ENCODE measurements at regions not wholly inside any gene's neighbourhood (a gene's known extent, or its start where the extent isn't known, plus 50 kb on each side); places are given as distances from the start of the nearest gene placed in this dataset.

- no peak overlapping the region for H2AFZ ChIP-seq
- no peak overlapping the region for H3K4me2 ChIP-seq
- no peak overlapping the region for H3K27ac ChIP-seq
- no peaks in the 10 kb centered on the region for H3K9me2 ChIP-seq (replicated peaks; ENCODE audit: insufficient read depth)
- no peak for DNase-seq (ENCODE audit: low spot score)
- H3K4me3 ChIP-seq, result no peak overlapping the region
- H3K4me1 ChIP-seq (ENCODE audit: insufficient read depth), result no peaks in the 10 kb centered on the region
- H3K36me3 ChIP-seq (replicated peaks; ENCODE audit: insufficient read depth, low read depth), result no peaks in the 10 kb centered on the region
- WGBS (ENCODE audit: low lambda C conversion rate, missing lambda C conversion rate), result 78% methylated on average over 5 of the region's 5 CpGs
- H4K20me1 ChIP-seq (ENCODE audit: insufficient read depth, poor library complexity, severe bottlenecking), result no peaks in the 10 kb centered on the region
- H3K9me3 ChIP-seq (ENCODE audit: low read depth), result no peaks in the 10 kb centered on the region
- H3K27me3 ChIP-seq, result no peaks in the 10 kb centered on the region
- H3K79me2 ChIP-seq, result no peaks in the 10 kb centered on the region
- TF ChIP-seq EZH2 (IDR thresholded peaks at IDR 0.05; ENCODE audit: borderline replicate concordance), result no peak
- TF ChIP-seq CTCF (IDR thresholded peaks at IDR 0.05; ENCODE audit: poor library complexity), result no peak
- no peak for TF ChIP-seq EZH2phosphoT487 (IDR thresholded peaks at IDR 0.05; ENCODE audit: low read depth, severe bottlenecking, unreplicated experiment)
Measured at GRCh38 chr2:48207201-48207641, 107.3 kb upstream of the FOXN2 start.

GRCh38 chr2:48207851-48208250, 106.6 kb upstream of the FOXN2 start:
- H3K27ac ChIP-seq, result no peak overlapping the region
- H3K4me2 ChIP-seq, result no peak overlapping the region
- no peaks in the 10 kb centered on the region for H3K36me3 ChIP-seq (replicated peaks; ENCODE audit: insufficient read depth, low read depth)

GRCh38 chr2:48209214-48209885, 105.1 kb upstream of the FOXN2 start:
- no peak for DNase-seq (ENCODE audit: low spot score)
- no peak for TF ChIP-seq CTCF (IDR thresholded peaks at IDR 0.05; ENCODE audit: poor library complexity)
- no peak for TF ChIP-seq EZH2 (IDR thresholded peaks at IDR 0.05; ENCODE audit: borderline replicate concordance)
- no peak for TF ChIP-seq EZH2phosphoT487 (IDR thresholded peaks at IDR 0.05; ENCODE audit: low read depth, severe bottlenecking, unreplicated experiment)
- no peaks in the 10 kb centered on the region for H4K20me1 ChIP-seq (ENCODE audit: insufficient read depth, poor library complexity, severe bottlenecking)
- H3K4me2 ChIP-seq, result no peak overlapping the region
- H3K9me3 ChIP-seq (ENCODE audit: low read depth), result no peaks in the 10 kb centered on the region
- H2AFZ ChIP-seq, result no peak overlapping the region
- H3K9me2 ChIP-seq (replicated peaks; ENCODE audit: insufficient read depth), result no peaks in the 10 kb centered on the region
- H3K36me3 ChIP-seq (replicated peaks; ENCODE audit: insufficient read depth, low read depth), result no peaks in the 10 kb centered on the region
- H3K27ac ChIP-seq, result no peak overlapping the region
- H3K79me2 ChIP-seq, result no peaks in the 10 kb centered on the region
- no peaks in the 10 kb centered on the region for H3K27me3 ChIP-seq
- H3K4me3 ChIP-seq, result no peak overlapping the region
- H3K4me1 ChIP-seq (ENCODE audit: insufficient read depth), result no peaks in the 10 kb centered on the region

More at GRCh38 chr2:48207851-48208250, 106.6 kb upstream of the FOXN2 start:
- Histone ChIP-seq H3K4me1 (ENCODE audit: insufficient read depth) (no peaks in the 10 kb centered on the region), H3K9me2 (replicated peaks; ENCODE audit: insufficient read depth) (no peaks in the 10 kb centered on the region), H2AFZ (no peak overlapping the region), H3K4me3 (no peak overlapping the region), H3K27me3 (no peaks in the 10 kb centered on the region), H3K9me3 (ENCODE audit: low read depth) (no peaks in the 10 kb centered on the region), H4K20me1 (ENCODE audit: insufficient read depth, poor library complexity, severe bottlenecking) (no peaks in the 10 kb centered on the region), H3K79me2 (no peaks in the 10 kb centered on the region)
- DNase-seq (ENCODE audit: low spot score), result no peak
- TF ChIP-seq EZH2 (IDR thresholded peaks at IDR 0.05; ENCODE audit: borderline replicate concordance) (no peak), CTCF (IDR thresholded peaks at IDR 0.05; ENCODE audit: poor library complexity) (no peak), EZH2phosphoT487 (IDR thresholded peaks at IDR 0.05; ENCODE audit: low read depth, severe bottlenecking, unreplicated experiment) (no peak)
- WGBS (ENCODE audit: low lambda C conversion rate, missing lambda C conversion rate), result 81% methylated on average over 3 of the region's 3 CpGs

Measured in hepatocyte (in vitro differentiated cells).